ENCODE measurements at regions not wholly inside any gene's neighbourhood (a gene's known extent, or its start where the extent isn't known, plus 50 kb on each side); places are given as distances from the start of the nearest gene placed in this dataset.

GRCh38 chr11:82012276-82012675 is 721.4 kb downstream of the FAM181B start:
- no peaks in the 10 kb centered on the region for H3K36me3 ChIP-seq (ENCODE audit: low read depth, low read length)
- ChIA-PET POLR2A (ENCODE audit: unreplicated experiment) (no interaction called here), CTCF (no interaction called here)
- no peaks in the 10 kb centered on the region for H3K9me2 ChIP-seq (replicated peaks; ENCODE audit: low read length)
- intact Hi-C loops (cut with micrococcal nuclease): no loop called here
- no peak overlapping the region for H3K4me3 ChIP-seq (ENCODE audit: low read length)
- H3F3A ChIP-seq (ENCODE audit: low read length, unreplicated experiment): no peaks in the 10 kb centered on the region
- no peak overlapping the region for H3K9ac ChIP-seq (ENCODE audit: low read length)
- ATAC-seq (no peak), DNase-seq (no peak)
- peaks cover 25% of the 10 kb centered on the region; the same call in 1 of the 2 replicates for H3K9me3 ChIP-seq (ENCODE audit: low read length)
- H3K79me2 ChIP-seq (ENCODE audit: low read length): no peaks in the 10 kb centered on the region
- H3K4me2 ChIP-seq (ENCODE audit: low read length): no peak overlapping the region
- BruUV-seq (replicated peaks): no TSS peak
- H4K20me1 ChIP-seq (ENCODE audit: low read length): no peaks in the 10 kb centered on the region
- no peaks in the 10 kb centered on the region for H3K4me1 ChIP-seq (ENCODE audit: insufficient read depth, low read length)
- TF ChIP-seq EZH2phosphoT487 (IDR thresholded peaks at IDR 0.05; ENCODE audit: borderline replicate concordance, low read length): no peak
- no peak for TF ChIP-seq EZH2 (IDR thresholded peaks at IDR 0.05; ENCODE audit: low read length, unreplicated experiment)
- TF ChIP-seq CTCF (conservative IDR thresholded peaks at IDR 0.05; ENCODE audit: low read depth, low read length): no peak
- no peak overlapping the region for H2AFZ ChIP-seq (ENCODE audit: low read length)
- H3K27me3 ChIP-seq (ENCODE audit: low read length): no peaks in the 10 kb centered on the region
- no peak overlapping the region for H3K27ac ChIP-seq (ENCODE audit: low read length)

GRCh38 chr11:82009133-82009532 is 724.5 kb downstream of the FAM181B start:
- BruUV-seq (replicated peaks): no TSS peak
- CTCF ChIA-PET: no interaction called here
- no peaks in the 10 kb centered on the region for H3F3A ChIP-seq (ENCODE audit: low read length, unreplicated experiment)
- H3K36me3 ChIP-seq (ENCODE audit: low read depth, low read length): no peaks in the 10 kb centered on the region
- H3K79me2 ChIP-seq (ENCODE audit: low read length): no peaks in the 10 kb centered on the region
- no peak for TF ChIP-seq EZH2 (IDR thresholded peaks at IDR 0.05; ENCODE audit: low read length, unreplicated experiment)
- TF ChIP-seq EZH2phosphoT487 (IDR thresholded peaks at IDR 0.05; ENCODE audit: borderline replicate concordance, low read length): no peak
- TF ChIP-seq CTCF (conservative IDR thresholded peaks at IDR 0.05; ENCODE audit: low read depth, low read length): no peak
- no peak overlapping the region for H3K9ac ChIP-seq (ENCODE audit: low read length)
- no peaks in the 10 kb centered on the region for H3K9me2 ChIP-seq (replicated peaks; ENCODE audit: low read length)
- ATAC-seq: no peak
- H4K20me1 ChIP-seq (ENCODE audit: low read length): no peaks in the 10 kb centered on the region
- POLR2A ChIA-PET (ENCODE audit: unreplicated experiment): no interaction called here
- no peaks in the 10 kb centered on the region for H3K4me1 ChIP-seq (ENCODE audit: insufficient read depth, low read length)
- no peak overlapping the region for H2AFZ ChIP-seq (ENCODE audit: low read length)
- no peak overlapping the region for H3K27ac ChIP-seq (ENCODE audit: low read length)
- no peak for DNase-seq
- H3K27me3 ChIP-seq (ENCODE audit: low read length): no peaks in the 10 kb centered on the region
- peaks cover 39% of the 10 kb centered on the region for H3K9me3 ChIP-seq (ENCODE audit: low read length)
- no peak overlapping the region for H3K4me3 ChIP-seq (ENCODE audit: low read length)
- intact Hi-C loops (cut with micrococcal nuclease): no loop called here
- no peak overlapping the region for H3K4me2 ChIP-seq (ENCODE audit: low read length)

DNA sequence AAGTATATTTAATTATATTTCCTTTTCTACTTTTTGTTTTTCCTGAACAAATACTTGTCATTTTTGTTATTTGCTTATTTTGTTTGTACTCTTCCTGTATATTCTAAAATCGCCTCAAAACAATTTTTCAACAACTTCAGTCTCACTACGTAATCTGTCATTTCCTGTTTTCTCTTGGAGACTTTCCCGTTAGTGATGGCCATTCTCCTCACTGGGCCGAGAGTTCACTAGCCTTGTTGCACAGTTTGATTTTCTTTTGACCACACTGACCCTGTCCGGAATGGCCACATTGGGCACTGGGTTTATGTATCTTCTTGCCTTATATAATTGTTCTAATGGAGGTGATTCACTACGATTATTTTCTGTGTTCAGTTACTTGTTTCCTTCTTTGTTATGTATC is 726.1 kb downstream of the FAM181B start:
- TF ChIP-seq EZH2phosphoT487 (IDR thresholded peaks at IDR 0.05; ENCODE audit: borderline replicate concordance, low read length) (no peak), EZH2 (IDR thresholded peaks at IDR 0.05; ENCODE audit: low read length, unreplicated experiment) (no peak), CTCF (conservative IDR thresholded peaks at IDR 0.05; ENCODE audit: low read depth, low read length) (no peak)
- H3K27ac ChIP-seq (ENCODE audit: low read length): no peak overlapping the region
- no peaks in the 10 kb centered on the region for H3K4me1 ChIP-seq (ENCODE audit: insufficient read depth, low read length)
- ChIA-PET POLR2A (ENCODE audit: unreplicated experiment) (no interaction called here), CTCF (no interaction called here)
- H3K4me3 ChIP-seq (ENCODE audit: low read length): no peak overlapping the region
- DNase-seq (no peak), ATAC-seq (no peak)
- H3K9me2 ChIP-seq (replicated peaks; ENCODE audit: low read length): no peaks in the 10 kb centered on the region
- no peaks in the 10 kb centered on the region for H3K36me3 ChIP-seq (ENCODE audit: low read depth, low read length)
- H3K27me3 ChIP-seq (ENCODE audit: low read length): no peaks in the 10 kb centered on the region
- no peak overlapping the region for H2AFZ ChIP-seq (ENCODE audit: low read length)
- H3F3A ChIP-seq (ENCODE audit: low read length, unreplicated experiment): no peaks in the 10 kb centered on the region
- H3K79me2 ChIP-seq (ENCODE audit: low read length): no peaks in the 10 kb centered on the region
- H3K9me3 ChIP-seq (ENCODE audit: low read length): peaks cover 39% of the 10 kb centered on the region
- H3K9ac ChIP-seq (ENCODE audit: low read length): no peak overlapping the region
- no TSS peak for BruUV-seq (replicated peaks)
- H4K20me1 ChIP-seq (ENCODE audit: low read length): no peaks in the 10 kb centered on the region
- H3K4me2 ChIP-seq (ENCODE audit: low read length): no peak overlapping the region
- intact Hi-C loops (cut with micrococcal nuclease): no loop called here

Data from PC-3 (cell line).